GM12878 (cell line): ENCODE measurements at regions not wholly inside any gene's neighbourhood (a gene's known extent, or its start where the extent isn't known, plus 50 kb on each side); places are given as distances from the start of the nearest gene placed in this dataset.

Experiments used
- ATAC-seq: fragments of 200-7000 bp; cut with Tn5 transposase; 3 replicates; pipeline ENCODE4 v1.9.1; 2020; ENCODE audit warnings: mild to moderate bottlenecking, moderate library complexity
- BruUV-seq: library from RNA; stranded (reverse); fragments of 400-500 nt; replicated peaks from 2 replicates; lab custom pipeline; 2021; lab: Mats Ljungman, UMichigan
- CTCF ChIA-PET: fragments of 300-600 bp; sonication (Branson Sonifier 250); formaldehyde crosslinking; extraction: SDS; loops from one replicate; lab custom pipeline; 2021; ENCODE audit warnings: inconsistent platforms; lab: Yijun Ruan, JAX
- POLR2A ChIA-PET: fragments of 350-600 bp; formaldehyde crosslinking; extraction: SDS; loops from one replicate; lab custom pipeline; 2021; ENCODE audit warnings: inconsistent platforms; lab: Charles Lee
- RAD21 ChIA-PET: fragments of 300-600 bp; sonication (Branson Sonifier 250); formaldehyde crosslinking; loops from one replicate; lab custom pipeline; 2023; ENCODE audit warnings: antibody characterized with exemption; ENCODE audit not compliant: unreplicated experiment; lab: Charles Lee
- SMC1A ChIA-PET: fragments of 300-600 bp; sonication (Branson Sonifier 250); formaldehyde crosslinking; loops from one replicate; lab custom pipeline; 2023; ENCODE audit not compliant: unreplicated experiment, uncharacterized antibody; lab: Charles Lee
- DNase-seq: peaks from one replicate; pipeline ENCODE4 v3.0.0-alpha.2; 2011; ENCODE audit warnings: low read depth, low spot score
- FAIRE-seq: peaks from 3 replicates; lab custom pipeline; 2011; peaks lifted over from hg19 to GRCh38; lab: Jason Lieb, UNC
- H2AFZ ChIP-seq: 2 replicates; pipeline ENCODE4 v1.6.0; 2011; ENCODE audit warnings: low read depth, low read length, control low read depth; ENCODE audit not compliant: control insufficient read depth
- H3K27ac ChIP-seq: 2 replicates; pipeline ENCODE4 v1.5.1; 2011; ENCODE audit warnings: control low read depth; ENCODE audit not compliant: control insufficient read depth, insufficient read depth
- H3K27me3 ChIP-seq, 2 experiments: replicated peaks in 1 of 2; 2 replicates each; pipeline versions ENCODE4 v1.6.0 to v1.6.1; 2011; ENCODE audit warnings: low read length in 1 of 2; ENCODE audit not compliant: control insufficient read depth in 2 of 2, insufficient read depth in 2 of 2
- H3K36me3 ChIP-seq, 2 experiments: 2 replicates each; pipeline ENCODE4 v1.5.1; 2011; ENCODE audit warnings: low read length in 1 of 2; ENCODE audit not compliant: control insufficient read depth in 2 of 2, insufficient read depth in 2 of 2
- H3K4me1 ChIP-seq: 2 replicates; pipeline ENCODE4 v1.6.1; 2011; ENCODE audit warnings: mild to moderate bottlenecking, low read length, moderate library complexity, mixed read lengths; ENCODE audit not compliant: control insufficient read depth, insufficient read depth
- H3K4me2 ChIP-seq: 2 replicates; pipeline ENCODE4 v1.6.0; 2011; ENCODE audit warnings: control low read depth; ENCODE audit not compliant: control insufficient read depth, insufficient read depth
- H3K4me3 ChIP-seq: fragments of 200-600 bp; sonication (generic); 2 replicates; pipeline ENCODE4 v1.5.1; 2016
- H3K79me2 ChIP-seq: 2 replicates; pipeline ENCODE4 v1.6.0; 2011; ENCODE audit warnings: low read length; ENCODE audit not compliant: control insufficient read depth, insufficient read depth
- H3K9ac ChIP-seq: 2 replicates; pipeline ENCODE4 v1.8.0; 2011; ENCODE audit warnings: low read length, control low read depth, mixed read lengths; ENCODE audit not compliant: control insufficient read depth, insufficient read depth
- H3K9me3 ChIP-seq: replicated peaks from 3 replicates; pipeline ENCODE4 v1.5.1; 2011; ENCODE audit warnings: mild to moderate bottlenecking, low read length; ENCODE audit not compliant: control insufficient read depth, insufficient read depth
- H4K20me1 ChIP-seq: 2 replicates; pipeline ENCODE4 v1.6.0; 2011; ENCODE audit not compliant: control insufficient read depth, insufficient read depth
- BCL11A ChIP-seq: IDR thresholded peaks from 2 replicates; pipeline ENCODE4 v1.6.1; 2011; ENCODE audit warnings: low read depth, low read length
- BCL3 ChIP-seq: IDR thresholded peaks from 2 replicates; pipeline ENCODE4 v1.6.1; 2011; ENCODE audit warnings: borderline replicate concordance, low read depth, mild to moderate bottlenecking, moderate library complexity, low read length; ENCODE audit not compliant: insufficient read depth, poor library complexity, severe bottlenecking
- CBFB ChIP-seq: IDR thresholded peaks from 2 replicates; pipeline ENCODE4 v1.6.1; 2016; ENCODE audit warnings: antibody characterized with exemption, low read depth
- CEBPB ChIP-seq, 2 experiments: fragments of 150-350 bp in 1 of 2; IDR thresholded peaks; 2 replicates each; pipeline ENCODE4 v1.6.1; 2012 to 2014; ENCODE audit warnings: low read depth in 2 of 2, low read length in 2 of 2, borderline replicate concordance in 1 of 2, inconsistent platforms in 1 of 2
- HCFC1 ChIP-seq: fragments of 150-350 bp; IDR thresholded peaks from 2 replicates; pipeline ENCODE4 v1.6.1; 2014; ENCODE audit warnings: low read length
- KAT2A ChIP-seq: conservative IDR thresholded peaks from 2 replicates; pipeline ENCODE4 v1.6.1; 2011; ENCODE audit warnings: low read depth, low read length; ENCODE audit not compliant: control insufficient read depth
- NFIC ChIP-seq: IDR thresholded peaks from 2 replicates; pipeline ENCODE4 v1.6.1; 2012; ENCODE audit warnings: low read depth, mild to moderate bottlenecking, inconsistent platforms, low read length, moderate library complexity
- POLR2AphosphoS2 ChIP-seq: IDR thresholded peaks from 2 replicates; pipeline ENCODE4 v1.6.1; 2011; ENCODE audit warnings: low read depth, mild to moderate bottlenecking, low read length, improper control_type of control experiment, moderate library complexity
- TCF12 ChIP-seq: IDR thresholded peaks from 2 replicates; pipeline ENCODE4 v1.6.1; 2011; ENCODE audit warnings: low read depth, mild to moderate bottlenecking, low read length
- ZNF207 ChIP-seq: fragments of 450-650 bp; IDR thresholded peaks from 2 replicates; pipeline ENCODE4 v1.6.1; 2014; ENCODE audit warnings: antibody characterized with exemption, mild to moderate bottlenecking, borderline replicate concordance
- in situ Hi-C: fragments of 300-500 bp; cut with MboI; formaldehyde crosslinking; loops from 9 replicates; pipeline ENCODE4 v1.14.3; 2018; ENCODE audit warnings: mixed read lengths
- intact Hi-C: fragments of 100-400 bp; cut with micrococcal nuclease; formaldehyde crosslinking; loops from one replicate; pipeline ENCODE4 v1.14.2; 2022; ENCODE audit not compliant: unreplicated experiment
- TF ChIP-seq, protein P1 (sequence below): IDR thresholded peaks from 2 replicates; pipeline ENCODE4 v1.6.1; 2011; ENCODE audit warnings: low read depth, mild to moderate bottlenecking, low read length, moderate library complexity, borderline replicate concordance; ENCODE audit errors: extremely low read depth

DNA sequence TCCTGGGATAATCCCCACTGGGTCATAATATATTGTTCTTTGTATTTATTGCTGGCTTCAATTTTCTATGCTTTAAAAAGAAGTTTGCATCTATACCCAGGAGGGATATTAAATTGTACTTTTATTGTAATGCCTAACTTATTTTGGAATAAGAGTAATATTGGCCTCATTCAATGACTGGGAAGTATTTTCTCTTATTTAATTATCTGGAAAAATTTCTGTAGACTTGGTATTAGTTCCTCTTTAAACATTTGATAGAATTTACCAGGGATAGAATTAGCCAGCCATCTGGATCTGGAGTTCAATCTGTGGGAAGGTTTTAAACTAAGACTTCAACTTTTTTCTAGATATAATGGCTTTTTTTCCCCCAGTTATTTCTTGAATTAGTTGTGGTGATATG, 115.2 kb upstream of the ZNF32 start:
- RAD21 ChIA-PET: no interaction called here

More for the DNA sequence above, 115.2 kb upstream of the ZNF32 start:
- Histone ChIP-seq H2AFZ (no peak overlapping the region), H3K4me3 (no peak overlapping the region), H3K79me2 (no peaks in the 10 kb centered on the region), H3K4me1 (no peaks in the 10 kb centered on the region), H3K9ac (no peak overlapping the region), H3K36me3 (no peaks in the 10 kb centered on the region), H3K27me3 (no peaks in the 10 kb centered on the region), H3K9me3 (no peaks in the 10 kb centered on the region)
- ChIA-PET CTCF (interaction anchor here (0.6 kb wide), 1 partner anchor 23 kb away, joined by 4 read pairs; no protein-coding TSS in a partner anchor), POLR2A (no interaction called here), SMC1A (no interaction called here)
- ATAC-seq: no peak
- no TSS peak for BruUV-seq
- no peak for FAIRE-seq
- no peak for DNase-seq
- in situ Hi-C loops: loop anchor here (25.0 kb wide), 1 partner anchor 98 kb away; no protein-coding TSS in a partner anchor
- TF ChIP-seq NFIC (no peak), BCL3 (no peak), ZNF207 (no peak), HCFC1 (no peak), KAT2A (no peak), POLR2AphosphoS2 (no peak), CBFB (no peak), CEBPB (IDR thresholded peaks at IDR 0.05; ENCODE audit: borderline replicate concordance in 1 of 2, low read depth in 2 of 2, low read length in 2 of 2) (no peak), TCF12 (no peak), BCL11A (no peak)
- TF ChIP-seq, protein P1, sequence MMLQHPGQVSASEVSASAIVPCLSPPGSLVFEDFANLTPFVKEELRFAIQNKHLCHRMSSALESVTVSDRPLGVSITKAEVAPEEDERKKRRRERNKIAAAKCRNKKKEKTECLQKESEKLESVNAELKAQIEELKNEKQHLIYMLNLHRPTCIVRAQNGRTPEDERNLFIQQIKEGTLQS: no peak
- TF ChIP-seq, all 136 proteins: peak for 0
- no peak overlapping the region for H3K27ac ChIP-seq
- H3K4me2 ChIP-seq: no peak overlapping the region
- intact Hi-C loops: no loop called here
- H4K20me1 ChIP-seq: no peaks in the 10 kb centered on the region
